GM21360 (cell line): ENCODE measurements at regions not wholly inside any gene's neighbourhood (a gene's known extent, or its start where the extent isn't known, plus 50 kb on each side); places are given as distances from the start of the nearest gene placed in this dataset.
"Not testable (repeated sequence)": the region's sequence is repeated elsewhere in the genome, so short reads cannot be mapped to it uniquely, and the experiment has no call there.

Experiments used
- ATAC-seq: cut with Tn5 transposase; IDR thresholded peaks from one replicate; pipeline ENCODE4 v1.9.1; 2021; ENCODE audit warnings: mild to moderate bottlenecking, moderate library complexity; ENCODE audit not compliant: unreplicated experiment

- ATAC-seq: not testable (repeated sequence)
These were observed 97.5 kb downstream of the ZNF664 start for GRCh38 chr12:124070394-124071074.

- ATAC-seq: no peak
These were observed 98.0 kb downstream of the ZNF664 start for GRCh38 chr12:124071075-124071443.

GRCh38 chr12:124073356-124074035 is 100.5 kb downstream of the ZNF664 start:
- ATAC-seq: no peak

DNA sequence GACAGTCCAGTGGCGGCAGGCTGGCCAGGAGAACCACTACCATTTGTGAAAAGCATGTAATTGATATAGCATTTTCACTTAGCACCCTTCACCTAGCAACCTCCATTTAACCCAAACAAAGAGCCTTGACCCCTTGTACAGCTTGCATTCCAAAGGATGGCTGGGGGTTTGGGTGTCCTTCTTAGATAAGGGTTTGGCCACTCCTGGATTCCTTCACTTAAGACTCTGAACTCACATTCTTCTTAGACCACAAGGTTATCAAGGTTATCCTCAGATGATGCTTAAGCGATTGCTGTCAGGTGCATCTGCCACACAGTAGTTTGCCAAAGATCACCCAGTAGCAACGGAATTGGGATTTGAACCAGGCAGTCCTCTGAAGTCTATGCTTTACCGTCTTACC is 102.8 kb downstream of the ZNF664 start:
- ATAC-seq: no peak

- ATAC-seq: no peak
These were observed 104.7 kb downstream of the ZNF664 start for GRCh38 chr12:124077701-124078100.

GRCh38 chr12:124078800-124079199 is 105.8 kb downstream of the ZNF664 start:
- no peak for ATAC-seq

DNA sequence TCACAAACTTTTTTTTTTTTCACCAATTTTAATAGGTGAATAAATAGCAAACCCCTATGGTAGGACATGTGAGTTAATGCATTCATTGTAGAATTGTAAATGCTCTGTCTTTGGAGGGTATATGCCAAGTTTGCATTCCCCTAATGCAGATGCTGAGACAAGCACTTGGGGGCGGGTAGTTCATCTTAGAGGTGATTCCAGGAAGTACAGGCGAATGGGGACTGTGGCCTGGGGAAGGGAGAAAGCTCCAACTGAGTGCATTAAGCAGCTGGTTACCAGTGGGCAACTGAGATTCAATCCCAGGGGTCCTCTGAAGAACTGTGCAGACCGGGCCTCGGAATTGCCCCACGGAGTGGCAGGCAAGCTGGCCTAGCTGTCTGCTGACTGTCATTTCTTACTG is 107.6 kb downstream of the ZNF664 start:
- no peak for ATAC-seq

DNA sequence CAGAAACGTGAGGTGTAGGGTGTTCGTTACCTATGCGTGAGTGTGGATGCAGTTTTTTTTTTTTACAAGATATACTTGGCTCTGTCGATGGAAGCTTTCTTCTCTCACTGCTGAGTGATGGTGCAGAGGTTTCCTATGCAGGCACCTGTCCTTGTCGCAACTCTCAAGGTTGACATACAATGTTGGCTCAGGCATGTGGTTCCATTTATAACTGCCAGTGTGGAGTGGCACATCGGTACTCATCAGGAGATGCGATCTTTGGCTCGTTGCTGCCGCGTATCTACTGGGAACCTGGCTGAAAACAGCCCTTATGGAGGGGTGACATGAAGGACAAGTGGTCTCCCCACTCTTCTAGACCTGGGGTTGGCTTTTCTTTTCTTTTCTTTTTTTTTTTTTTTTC is 109.0 kb downstream of the ZNF664 start:
- ATAC-seq: no peak

- no peak for ATAC-seq
These were observed 109.7 kb downstream of the ZNF664 start for GRCh38 chr12:124082687-124083086.

DNA sequence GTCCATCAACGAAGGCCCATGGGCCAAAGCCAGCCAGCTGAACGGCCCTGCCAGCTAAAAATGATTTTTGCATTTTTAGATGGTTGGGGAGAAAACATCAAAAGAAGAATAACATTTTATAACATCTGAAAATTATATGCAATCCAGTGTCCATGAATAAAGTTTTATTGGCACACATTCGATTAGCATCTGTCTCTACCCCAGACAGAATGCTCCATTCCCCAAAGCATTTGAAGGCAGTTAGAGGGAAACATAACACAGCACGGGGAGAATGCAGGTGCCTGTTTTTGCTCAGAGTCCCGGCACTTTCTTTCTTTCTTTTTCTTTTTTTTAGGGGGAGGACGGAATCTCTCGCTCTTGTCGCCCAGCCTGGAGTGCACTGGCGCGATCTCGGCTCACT is 110.7 kb downstream of the ZNF664 start:
- ATAC-seq: no peak

DNA sequence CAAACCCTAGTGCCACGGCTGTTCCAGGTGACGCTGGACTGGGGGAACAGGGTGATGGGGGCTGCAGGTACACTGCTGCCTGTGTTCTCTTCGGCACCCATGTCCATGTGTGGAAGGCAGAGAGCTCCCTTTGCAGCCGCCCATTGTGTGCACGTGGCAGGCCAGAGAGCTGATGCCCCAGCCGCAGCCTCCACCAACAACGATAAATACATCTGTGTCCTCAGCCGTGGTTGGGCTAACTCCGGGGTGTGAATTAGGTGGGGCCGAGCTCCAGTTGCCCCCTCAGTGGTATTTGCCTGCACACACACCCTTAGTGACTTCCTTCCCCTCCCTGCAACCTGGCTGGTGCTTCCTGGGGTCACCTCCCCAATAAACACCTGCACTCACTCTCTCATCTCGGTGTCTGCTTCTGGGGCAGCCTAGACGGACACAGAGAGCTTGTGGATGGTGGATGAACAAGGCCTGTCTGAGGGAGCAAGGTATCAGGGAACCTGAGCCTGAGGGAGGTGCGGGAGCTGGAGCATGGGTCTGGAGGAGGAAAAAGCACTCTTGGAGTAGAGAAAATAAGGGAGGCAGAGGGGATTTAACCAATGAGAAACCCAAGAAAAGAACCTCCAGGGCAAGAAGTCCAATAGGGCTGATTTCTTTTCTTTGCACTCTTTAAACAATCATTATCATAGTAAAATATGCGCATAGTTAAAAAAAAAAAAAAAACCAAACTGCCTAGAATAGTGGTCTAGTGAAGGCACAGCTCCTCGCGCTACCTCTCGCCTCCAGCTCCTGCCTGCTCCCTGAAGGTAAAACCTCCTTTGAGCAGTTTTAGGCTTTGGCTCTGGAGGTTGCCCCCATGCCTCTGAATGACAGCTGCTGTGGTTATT is 112.6 kb downstream of the ZNF664 start:
- no peak for ATAC-seq

DNA sequence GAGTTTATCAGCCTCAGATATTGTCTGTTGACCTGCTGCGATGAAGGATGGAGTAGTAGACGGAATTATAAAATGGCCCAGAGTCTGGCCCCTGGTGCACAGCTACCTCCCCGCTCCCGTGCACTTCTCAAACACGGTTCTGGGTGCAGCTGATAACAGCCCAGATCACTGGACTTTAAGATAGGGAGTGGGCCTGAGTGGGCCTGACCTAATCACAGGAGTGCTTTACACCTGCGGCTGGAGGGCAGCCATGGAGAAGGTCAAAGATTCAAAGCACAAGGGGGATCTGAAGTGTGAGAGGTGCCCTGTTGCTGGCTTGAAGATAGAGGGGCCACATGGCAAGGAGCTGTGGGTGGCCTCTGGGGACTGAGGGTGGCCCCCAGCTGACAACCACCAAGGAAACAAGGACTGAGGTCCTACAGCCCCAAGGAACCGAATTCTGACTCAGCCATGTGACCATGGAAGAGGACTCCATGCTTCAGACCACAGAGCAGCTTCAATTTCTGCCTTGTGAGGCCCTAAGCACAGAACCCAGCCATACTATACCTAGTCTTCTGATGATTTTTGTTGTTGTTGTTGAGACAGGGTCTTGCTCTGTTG is 113.4 kb downstream of the ZNF664 start:
- no peak for ATAC-seq

DNA sequence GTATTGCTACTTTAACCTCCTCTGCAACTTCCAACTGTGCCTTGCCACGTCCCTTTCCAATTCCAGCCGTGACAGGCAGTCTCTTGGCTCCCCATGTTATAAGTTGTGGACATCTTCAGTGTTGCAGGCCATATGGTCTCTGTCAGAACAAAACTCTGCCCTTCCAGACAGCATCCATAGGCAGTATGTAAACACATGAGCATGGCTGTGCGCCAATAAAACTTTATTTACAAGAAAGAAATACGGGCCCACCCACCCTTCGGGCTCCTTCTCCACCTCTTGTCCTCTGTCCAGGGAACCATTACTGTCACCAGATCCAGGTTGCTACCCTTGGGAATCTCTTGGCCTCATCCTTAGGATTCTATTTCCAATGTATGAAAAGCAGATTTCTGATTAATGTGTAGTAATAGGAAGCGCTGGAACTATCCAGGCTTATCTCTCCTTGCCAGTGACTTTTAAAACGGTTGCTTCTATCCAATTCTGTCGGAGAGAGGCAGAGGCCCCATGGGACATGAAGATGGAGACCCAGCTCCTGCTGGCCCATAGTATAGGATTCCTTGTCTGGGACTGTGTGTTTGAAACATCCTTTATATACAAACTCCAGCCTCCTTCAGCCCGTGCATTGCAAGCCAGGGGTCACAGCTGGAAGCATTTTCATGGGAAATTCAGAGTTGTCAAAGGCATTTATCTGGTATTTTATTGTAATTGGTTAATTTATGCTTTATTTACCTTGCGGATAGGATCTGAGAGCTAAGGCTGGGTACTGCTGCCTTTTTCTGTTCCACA is 114.4 kb downstream of the ZNF664 start:
- no peak for ATAC-seq

GRCh38 chr12:124088217-124088907 is 115.3 kb downstream of the ZNF664 start:
- ATAC-seq: no peak

GRCh38 chr12:124089181-124089914 is 116.3 kb downstream of the ZNF664 start:
- ATAC-seq: not testable (repeated sequence)

DNA sequence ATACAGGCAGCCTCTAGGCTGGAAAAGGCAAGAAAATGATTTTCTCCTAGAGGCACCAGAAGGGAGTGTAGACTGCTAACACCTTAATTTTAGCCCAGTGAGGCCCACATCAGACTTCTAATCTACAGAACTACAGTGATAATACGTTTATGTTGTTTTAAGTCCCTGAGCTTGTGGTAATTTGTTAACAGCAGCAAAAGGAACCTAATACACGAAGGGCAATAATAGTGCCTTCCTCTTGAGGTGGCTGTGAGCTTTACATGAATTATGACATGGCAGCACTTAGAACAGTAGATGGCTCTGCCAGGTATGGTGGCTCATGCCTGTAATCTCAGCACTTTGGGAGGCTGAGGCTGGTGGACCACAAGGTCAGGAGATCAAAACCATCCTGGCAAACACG is 118.8 kb downstream of the ZNF664 start:
- no peak for ATAC-seq

DNA sequence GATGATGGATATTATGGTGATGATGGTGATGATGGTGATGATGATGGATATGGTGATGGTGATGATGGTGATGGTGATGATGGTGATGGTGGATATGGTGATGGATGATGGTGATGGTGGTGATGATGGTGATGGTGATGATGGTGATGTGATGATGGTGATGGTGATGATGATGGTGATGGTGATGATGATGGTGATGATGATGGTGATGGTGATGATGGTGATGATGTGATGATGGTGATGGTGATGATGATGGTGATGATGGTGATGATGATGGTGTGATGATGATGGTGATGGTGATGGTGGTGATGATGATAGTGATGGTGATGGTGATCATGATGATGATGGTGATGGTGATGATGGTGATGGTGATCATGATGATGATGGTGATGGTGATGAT is 119.5 kb downstream of the ZNF664 start:
- not testable (repeated sequence) for ATAC-seq

GRCh38 chr12:124093297-124093696 is 120.3 kb downstream of the ZNF664 start:
- ATAC-seq: no peak

- ATAC-seq: no peak
These were observed 121.2 kb downstream of the ZNF664 start for GRCh38 chr12:124094188-124094587.
